22Rv1 (cell line): ENCODE measurements at regions not wholly inside any gene's neighbourhood (a gene's known extent, or its start where the extent isn't known, plus 50 kb on each side); places are given as distances from the start of the nearest gene placed in this dataset.

ENCODE experiments used
- CTCF ChIP-seq: fragments of 450-650 bp; IDR thresholded peaks from 2 replicates; pipeline ENCODE4 v1.5.1; 2017; ENCODE audit warnings: mild to moderate bottlenecking
- ZFX ChIP-seq: fragments of 450-650 bp; IDR thresholded peaks from 2 replicates; pipeline ENCODE4 v1.6.1; 2017; ENCODE audit warnings: antibody characterized with exemption, borderline replicate concordance

- TF ChIP-seq CTCF (no peak), ZFX (no peak)
Observed at GRCh38 chr17:56064506-56064905, 88.8 kb upstream of the ANKFN1 start.
